MM.1S (cell line): ENCODE measurements at regions not wholly inside any gene's neighbourhood (a gene's known extent, or its start where the extent isn't known, plus 50 kb on each side); places are given as distances from the start of the nearest gene placed in this dataset.

ENCODE experiments used
- CTCF ChIP-seq: fragments of 300-600 bp; sonication (generic); IDR thresholded peaks from 2 replicates; pipeline ENCODE4 v1.5.1; 2016; ENCODE audit warnings: antibody characterized with exemption, low read length, mixed read lengths
- EZH2phosphoT487 ChIP-seq: fragments of 300-600 bp; sonication (generic); IDR thresholded peaks from 2 replicates; pipeline ENCODE4 v1.6.1; 2018; ENCODE audit warnings: antibody characterized with exemption, low read length

- TF ChIP-seq CTCF, result no peak
- TF ChIP-seq EZH2phosphoT487, result no peak
Measured at GRCh38 chr9:73736270-73736669, 584.6 kb downstream of the ANXA1 start.
